Right cardiac atrium (tissue), 5 donors: ENCODE measurements at regions not wholly inside any gene's neighbourhood (a gene's known extent, or its start where the extent isn't known, plus 50 kb on each side); places are given as distances from the start of the nearest gene placed in this dataset.
"Not testable (repeated sequence)": the region's sequence is repeated elsewhere in the genome, so short reads cannot be mapped to it uniquely, and the experiment has no call there.

Source experiments
- ATAC-seq, 2 donors: fragments of 200-7000 bp; cut with Tn5 transposase; one replicate each; pipeline versions ENCODE4 v1.8.0 to v1.9.1; 2020; ENCODE audit warnings: moderate library complexity in 2 of 2, mild to moderate bottlenecking in 1 of 2
- DNase-seq, 3 donors: peaks; one replicate each; pipeline ENCODE4 v3.0.0-alpha.2; 2020
- H3K27ac ChIP-seq: one replicate; pipeline ENCODE4 v1.5.1; 2013; ENCODE audit warnings: mild to moderate bottlenecking, low read length, control low read depth, moderate library complexity
- H3K27me3 ChIP-seq: one replicate; pipeline ENCODE4 v1.6.1; 2013; ENCODE audit not compliant: control insufficient read depth, insufficient read depth
- H3K4me1 ChIP-seq: one replicate; pipeline ENCODE4 v1.6.1; 2013; ENCODE audit warnings: low read length; ENCODE audit not compliant: control insufficient read depth, insufficient read depth
- H3K4me3 ChIP-seq: one replicate; pipeline ENCODE4 v1.5.1; 2013; ENCODE audit warnings: low read length, control low read depth
- H3K9me3 ChIP-seq: one replicate; pipeline ENCODE4 v1.6.1; 2013; ENCODE audit warnings: low read length; ENCODE audit not compliant: control insufficient read depth
- WGBS: extraction: QIAGEN DNeasy Blood & Tissue Kit; methylation state at CpG from one replicate; pipeline ENCODE4 v1.1.7; 2013; 5-methylcytosine and 5-hydroxymethylcytosine counted together
- intact Hi-C, 4 donors: fragments of 100-400 bp; cut with DNase I; formaldehyde crosslinking; loops; one replicate each; pipeline versions ENCODE4 v1.11.0 to v1.14.0; 2022 to 2023
- donor health status: healthy with polysubstance abuse.
- donor health status: DM: no; HTN: yes; CAD: no.
- donor health status: DM: no; HTN: no; CAD: no.
- donor health status: DM: no; HTN: yes; CAD: no; lungs with severe emphysema.
- donor health status: DM: yes; HTN: yes; CAD: no.

DNA sequence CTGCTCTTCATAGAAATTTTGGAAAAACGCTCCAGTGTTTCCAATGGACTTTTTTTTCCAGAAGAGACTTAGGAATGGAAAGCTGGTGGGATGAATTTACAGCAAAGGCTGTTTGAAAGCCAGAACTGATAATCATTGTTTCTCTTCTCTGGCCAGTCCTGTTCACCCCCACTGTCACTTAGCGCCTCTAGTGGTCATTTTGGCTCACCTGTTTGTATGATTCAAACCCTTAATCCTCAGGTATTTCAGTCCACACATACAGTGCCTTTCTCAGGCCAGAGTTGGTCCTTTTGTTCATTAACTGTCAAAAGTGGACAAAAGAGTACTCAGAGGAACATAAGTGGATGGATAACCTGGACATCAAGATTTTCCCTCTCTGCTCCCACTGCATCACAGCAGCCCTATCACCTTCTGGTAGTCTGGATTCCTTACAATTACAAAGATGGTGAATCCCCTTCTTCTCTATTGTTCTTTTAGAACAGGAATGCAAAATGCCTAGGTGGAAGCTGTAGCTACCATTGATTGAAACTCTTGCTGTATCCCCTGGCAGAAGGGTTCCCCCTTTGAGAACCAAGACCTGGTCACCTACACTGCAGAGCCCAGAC lies 177.6 kb upstream of the OLFM3 start:
- no peaks in the 10 kb centered on the region for H3K9me3 ChIP-seq
- 18% methylated on average over 2 of the region's 2 CpGs for WGBS
- no peaks in the 10 kb centered on the region for H3K4me1 ChIP-seq
- DNase-seq: no peak
- intact Hi-C loops: no loop called here
- ATAC-seq: no peak
- H3K27me3 ChIP-seq: no peaks in the 10 kb centered on the region
- H3K27ac ChIP-seq: no peak overlapping the region
- H3K4me3 ChIP-seq: no peak overlapping the region

DNA sequence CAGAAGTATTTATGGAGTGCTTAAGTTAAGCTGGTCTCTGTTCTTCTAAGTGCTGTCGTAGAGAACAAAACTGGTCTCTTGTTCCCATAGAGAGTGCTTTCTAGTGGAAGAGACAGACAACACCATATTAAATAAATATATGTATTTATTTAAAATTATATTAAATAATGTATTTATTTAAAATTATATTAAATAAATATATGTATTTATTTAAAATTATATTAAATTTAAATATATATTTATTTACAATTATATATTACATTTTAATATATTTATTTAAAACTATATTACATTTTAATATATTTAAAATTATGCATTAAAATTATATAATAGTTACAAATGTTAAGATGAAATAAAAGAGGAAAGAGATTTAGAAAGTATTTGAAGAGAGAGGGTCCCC lies 175.5 kb upstream of the OLFM3 start:
- H3K4me1 ChIP-seq: no peaks in the 10 kb centered on the region
- no peak overlapping the region for H3K27ac ChIP-seq
- no peak for DNase-seq
- no peaks in the 10 kb centered on the region for H3K27me3 ChIP-seq
- no peak overlapping the region for H3K4me3 ChIP-seq
- intact Hi-C loops: no loop called here
- WGBS: 84% methylated on average over 1 of the region's 1 CpG
- H3K9me3 ChIP-seq: no peaks in the 10 kb centered on the region
- ATAC-seq: no peak

DNA sequence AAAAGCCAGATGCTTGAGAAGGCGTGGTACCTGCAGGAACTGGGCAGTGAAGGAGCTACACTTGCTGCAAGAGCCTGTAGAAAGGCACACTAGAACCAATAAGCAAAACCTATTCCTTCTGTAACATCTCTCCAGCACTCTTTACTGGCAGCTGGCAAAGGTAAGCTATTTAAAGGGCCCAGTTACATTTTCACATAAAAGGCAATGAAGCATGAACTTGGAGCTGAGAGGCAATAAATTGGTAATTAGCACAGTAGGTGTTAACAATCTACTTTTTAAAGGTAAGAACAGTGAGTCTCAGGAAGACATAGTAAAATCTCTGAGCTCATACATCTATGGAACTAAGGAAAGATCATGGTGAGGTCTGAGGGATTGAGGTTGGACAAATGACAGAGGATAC lies 167.1 kb upstream of the OLFM3 start:
- no peak for ATAC-seq
- 53% methylated on average over 1 of the region's 1 CpG for WGBS

DNA sequence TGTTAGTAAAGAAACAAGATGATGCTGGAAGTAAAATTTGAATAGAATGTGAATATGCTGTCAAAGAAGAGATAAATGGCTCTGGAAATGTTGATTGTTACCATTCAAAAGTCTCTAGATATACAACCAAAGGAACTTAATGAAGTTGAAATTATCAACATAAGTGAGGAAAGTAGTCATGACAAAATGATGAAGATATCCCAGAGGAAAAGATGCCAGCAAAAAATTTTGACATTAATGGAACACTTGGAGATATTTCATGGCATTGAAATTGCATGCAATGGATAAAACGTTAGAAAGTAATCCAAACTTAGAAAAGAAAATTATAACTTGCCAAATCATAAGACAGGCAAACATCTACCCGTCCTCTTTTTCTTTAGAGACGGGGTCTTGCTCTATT lies 154.5 kb upstream of the OLFM3 start:
- H3K9me3 ChIP-seq: no peaks in the 10 kb centered on the region
- no peak for ATAC-seq
- H3K4me1 ChIP-seq: no peaks in the 10 kb centered on the region
- no peaks in the 10 kb centered on the region for H3K27me3 ChIP-seq
- no peak overlapping the region for H3K4me3 ChIP-seq
- intact Hi-C loops: no loop called here
- WGBS: 57% methylated on average over 3 of the region's 3 CpGs
- DNase-seq: no peak
- no peak overlapping the region for H3K27ac ChIP-seq

More for the DNA sequence above, 167.1 kb upstream of the OLFM3 start:
- intact Hi-C loops: no loop called here
- Histone ChIP-seq H3K4me3 (no peak overlapping the region), H3K27me3 (no peaks in the 10 kb centered on the region), H3K27ac (no peak overlapping the region), H3K4me1 (no peaks in the 10 kb centered on the region), H3K9me3 (no peaks in the 10 kb centered on the region)
- DNase-seq: no peak

DNA sequence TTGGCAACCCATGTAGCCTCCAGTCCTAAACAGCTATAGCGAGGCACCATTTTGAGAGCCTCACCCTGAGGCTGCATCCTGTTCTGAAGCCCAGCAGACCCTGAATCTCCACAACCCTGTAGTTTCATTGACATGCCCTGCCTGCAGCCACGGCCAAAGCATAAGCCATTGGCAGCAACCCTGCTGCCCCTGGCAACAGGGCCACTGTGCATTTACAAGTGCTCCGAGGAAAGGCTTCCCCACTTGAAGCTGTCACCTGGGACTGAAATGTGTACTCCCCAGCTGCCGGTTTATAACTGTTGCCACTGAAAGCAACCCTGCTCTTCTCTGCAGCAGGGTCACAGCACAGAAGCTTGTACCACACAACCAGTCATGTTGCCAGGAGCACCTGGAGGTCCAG lies 124.2 kb upstream of the OLFM3 start:
- Histone ChIP-seq H3K4me1 (no peaks in the 10 kb centered on the region), H3K9me3 (no peaks in the 10 kb centered on the region), H3K27ac (no peak overlapping the region), H3K4me3 (no peak overlapping the region), H3K27me3 (no peaks in the 10 kb centered on the region)
- intact Hi-C loops: no loop called here
- WGBS: 74% methylated on average over 4 of the region's 4 CpGs
- DNase-seq: no peak
- no peak for ATAC-seq

DNA sequence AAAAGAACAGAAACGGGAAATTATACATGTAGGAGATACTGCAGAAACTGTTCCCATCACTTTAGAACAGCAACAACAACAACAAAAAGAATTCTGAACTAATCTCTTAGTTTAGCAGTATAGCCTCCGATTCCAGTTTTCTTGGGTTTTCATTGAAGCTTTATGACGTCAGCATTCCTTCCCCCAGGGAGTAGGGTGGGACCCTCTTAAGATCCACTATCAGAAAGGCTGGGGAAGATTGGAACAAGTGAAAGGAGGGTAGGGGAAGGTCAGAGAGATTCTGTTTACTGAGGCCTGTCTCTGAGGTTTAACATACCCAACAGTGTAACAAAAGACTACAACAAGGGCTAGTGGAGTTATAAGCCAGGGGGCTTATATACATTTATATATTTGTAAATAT lies 121.4 kb upstream of the OLFM3 start:
- no peaks in the 10 kb centered on the region for H3K27me3 ChIP-seq
- intact Hi-C loops: no loop called here
- no peaks in the 10 kb centered on the region for H3K4me1 ChIP-seq
- H3K27ac ChIP-seq: no peak overlapping the region
- DNase-seq: no peak
- H3K4me3 ChIP-seq: no peak overlapping the region
- no peak for ATAC-seq
- H3K9me3 ChIP-seq: no peaks in the 10 kb centered on the region
- 32% methylated on average over 3 of the region's 3 CpGs for WGBS

DNA sequence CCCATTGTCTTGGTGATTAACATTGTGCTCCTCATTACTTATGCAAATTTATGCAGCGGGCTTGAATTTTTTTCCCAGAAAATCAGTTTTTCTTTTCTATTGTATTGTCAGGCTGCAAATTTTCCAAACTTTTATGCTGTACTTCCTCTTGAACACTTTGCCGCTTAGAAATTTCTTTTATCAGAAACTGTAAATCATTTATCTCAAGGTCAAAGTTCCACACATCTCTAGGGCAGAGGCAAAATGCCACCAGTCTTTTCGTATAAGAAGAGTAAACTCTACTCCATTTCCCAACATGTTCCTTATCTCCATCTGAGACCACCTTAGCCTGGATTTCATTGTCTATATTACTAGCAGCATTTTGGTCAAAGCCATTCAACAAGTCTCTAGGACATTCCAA lies 113.9 kb upstream of the OLFM3 start:
- no peak overlapping the region for H3K4me3 ChIP-seq
- H3K27ac ChIP-seq: no peak overlapping the region
- no peaks in the 10 kb centered on the region for H3K4me1 ChIP-seq
- ATAC-seq: no peak
- H3K9me3 ChIP-seq: no peaks in the 10 kb centered on the region
- no peaks in the 10 kb centered on the region for H3K27me3 ChIP-seq
- intact Hi-C loops: no loop called here
- DNase-seq: no peak
- WGBS: 78% methylated on average over 3 of the region's 3 CpGs

DNA sequence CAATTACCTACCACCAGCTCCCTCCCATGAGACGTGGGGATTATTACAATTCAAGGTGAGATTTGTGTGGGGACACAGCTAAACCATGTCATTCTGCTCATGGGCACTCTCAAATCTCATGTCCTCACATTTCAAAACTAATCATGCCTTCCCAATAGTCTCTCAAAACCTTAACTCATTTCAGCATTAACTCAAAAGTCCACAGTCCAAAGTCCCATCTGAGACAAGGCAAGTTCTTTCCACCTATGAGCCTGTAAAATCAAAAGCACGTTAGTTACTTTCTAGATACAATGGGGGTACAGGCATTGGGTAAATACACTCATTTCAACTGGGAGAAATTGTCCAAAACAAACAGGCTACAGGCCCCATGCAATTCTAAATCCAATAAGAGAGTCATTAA lies 112.8 kb upstream of the OLFM3 start:
- DNase-seq, H3K27ac ChIP-seq, H3K4me1 ChIP-seq, H3K9me3 ChIP-seq, H3K4me3 ChIP-seq, ATAC-seq, H3K27me3 ChIP-seq, intact Hi-C loops: not testable (repeated sequence)
- WGBS: 50% methylated on average over 2 of the region's 2 CpGs

DNA sequence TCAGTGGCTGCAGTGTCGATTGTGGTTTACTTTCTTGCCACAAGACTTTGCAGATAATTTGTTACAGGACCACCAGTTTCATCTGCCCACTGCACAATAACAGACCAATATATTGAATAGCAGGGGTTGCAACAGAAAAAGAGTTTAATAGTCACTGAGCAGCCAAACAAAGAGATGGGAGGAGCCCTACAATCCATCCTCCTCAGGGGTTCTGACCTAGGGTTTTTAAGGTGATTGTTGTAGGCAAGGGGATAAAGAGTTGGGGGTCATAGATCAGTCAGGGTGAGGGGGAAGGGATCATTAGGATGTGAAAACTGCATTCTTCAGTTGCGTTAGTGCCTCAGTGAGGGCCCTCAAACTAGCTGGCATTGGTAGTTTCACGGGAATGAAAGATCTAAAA lies 110.7 kb upstream of the OLFM3 start:
- Histone ChIP-seq H3K9me3 (no peaks in the 10 kb centered on the region), H3K4me3 (no peak overlapping the region), H3K4me1 (no peaks in the 10 kb centered on the region), H3K27me3 (no peaks in the 10 kb centered on the region), H3K27ac (no peak overlapping the region)
- WGBS: 66% methylated on average over 3 of the region's 3 CpGs
- intact Hi-C loops: no loop called here
- ATAC-seq (no peak), DNase-seq (no peak)

DNA sequence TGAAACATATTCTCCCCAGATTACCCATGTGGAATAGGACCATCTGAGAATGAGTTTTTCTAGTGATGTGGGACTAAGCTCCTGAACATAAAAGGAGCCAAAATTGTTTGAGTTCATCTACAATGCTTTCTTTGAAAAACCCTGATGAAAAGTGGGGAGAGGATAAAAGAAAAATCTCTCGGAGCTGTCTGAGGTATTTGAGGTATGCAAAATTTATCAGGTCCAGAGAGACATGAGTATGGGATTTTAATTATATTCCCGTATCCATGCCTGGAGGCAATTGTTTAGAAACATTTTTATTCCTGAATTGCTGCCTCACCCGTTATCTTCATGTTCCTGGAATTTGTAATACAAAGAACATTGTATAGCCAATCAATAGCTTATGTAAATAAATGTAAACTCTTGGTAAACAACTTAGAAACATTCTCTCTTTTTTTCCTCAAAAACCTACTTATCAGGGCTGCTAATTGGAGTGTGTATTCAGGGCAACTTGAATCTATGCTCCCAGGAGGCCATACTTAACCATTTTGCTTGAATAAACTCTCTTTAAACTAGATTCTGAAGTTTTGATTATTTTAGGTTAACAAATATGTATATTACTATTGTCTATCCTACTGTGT lies 109.3 kb upstream of the OLFM3 start:
- Histone ChIP-seq H3K4me3 (no peak overlapping the region), H3K27ac (no peak overlapping the region), H3K4me1 (no peaks in the 10 kb centered on the region), H3K9me3 (no peaks in the 10 kb centered on the region), H3K27me3 (no peaks in the 10 kb centered on the region)
- intact Hi-C loops: no loop called here
- DNase-seq: no peak
- ATAC-seq: no peak
- 27% methylated on average over 3 of the region's 3 CpGs for WGBS

DNA sequence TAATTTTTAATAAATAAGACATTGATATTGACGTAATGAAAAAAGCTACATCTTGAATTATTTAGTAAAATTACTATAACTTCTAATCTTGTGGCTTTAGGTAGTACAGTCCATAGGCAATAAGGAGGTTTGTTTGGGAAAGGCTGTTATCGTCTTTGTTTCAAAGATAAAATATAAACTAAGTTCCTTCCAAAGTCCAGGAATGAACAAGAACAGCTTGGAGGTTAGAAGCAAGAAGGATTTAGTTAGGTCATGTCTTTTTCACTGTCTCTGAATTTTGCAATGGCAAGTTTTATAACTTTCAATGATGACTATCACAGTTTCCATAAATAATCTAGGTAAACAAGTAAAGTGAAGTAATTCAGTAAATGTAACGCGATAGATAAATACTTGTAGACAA lies 106.9 kb upstream of the OLFM3 start:
- no peaks in the 10 kb centered on the region for H3K9me3 ChIP-seq
- no peaks in the 10 kb centered on the region for H3K27me3 ChIP-seq
- 79% methylated on average over 4 of the region's 4 CpGs for WGBS
- H3K4me1 ChIP-seq: no peaks in the 10 kb centered on the region
- intact Hi-C loops: no loop called here
- no peak overlapping the region for H3K27ac ChIP-seq
- no peak overlapping the region for H3K4me3 ChIP-seq
- DNase-seq (no peak), ATAC-seq (no peak)

DNA sequence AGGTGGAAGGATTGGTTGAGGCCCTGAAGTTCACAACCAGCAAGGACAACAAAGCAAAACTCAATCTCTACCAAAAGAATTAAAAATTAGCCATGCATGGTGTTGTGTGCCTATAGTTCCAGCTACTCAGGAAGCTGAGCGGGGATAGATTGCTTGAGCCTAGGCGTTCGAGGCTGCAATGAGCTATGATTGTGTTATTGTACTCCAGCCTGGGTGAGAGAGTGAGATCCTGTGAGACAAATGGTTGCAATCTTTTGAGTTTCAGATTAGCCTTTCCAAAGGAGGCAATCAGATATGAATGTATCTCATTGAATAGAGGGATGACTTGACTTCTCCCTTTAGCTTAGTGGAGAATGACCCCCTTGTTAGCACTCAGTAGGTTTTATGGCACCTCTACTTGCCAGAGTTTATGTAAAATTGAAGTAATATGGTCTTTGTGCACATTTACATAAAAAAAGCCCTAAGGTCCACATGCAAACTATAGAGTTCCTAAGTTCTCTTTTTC lies 105.6 kb upstream of the OLFM3 start:
- no peak overlapping the region for H3K27ac ChIP-seq
- intact Hi-C loops: no loop called here
- WGBS: 79% methylated on average over 3 of the region's 3 CpGs

More for the DNA sequence above, 105.6 kb upstream of the OLFM3 start:
- DNase-seq (no peak), ATAC-seq (no peak)
- no peak overlapping the region for H3K4me3 ChIP-seq
- no peaks in the 10 kb centered on the region for H3K9me3 ChIP-seq
- no peaks in the 10 kb centered on the region for H3K27me3 ChIP-seq
- no peaks in the 10 kb centered on the region for H3K4me1 ChIP-seq
